Omental fat pad (tissue), 3 donors: ENCODE measurements at regions not wholly inside any gene's neighbourhood (a gene's known extent, or its start where the extent isn't known, plus 50 kb on each side); places are given as distances from the start of the nearest gene placed in this dataset.
"Not testable (repeated sequence)": the region's sequence is repeated elsewhere in the genome, so short reads cannot be mapped to it uniquely, and the experiment has no call there.

Source experiments
- ATAC-seq: fragments of 150-250 bp; one replicate; pipeline ENCODE4 v1.9.1; 2016; ENCODE audit warnings: mild to moderate bottlenecking, moderate library complexity; ENCODE audit not compliant: low FRiP score
- DNase-seq: peaks from one replicate; pipeline ENCODE4 v3.0.0-alpha.2; 2019; ENCODE audit warnings: low spot score
- CTCF ChIP-seq, 3 donors: fragments of 450-650 bp; IDR thresholded peaks; one replicate each; pipeline ENCODE4 v1.5.1; 2016 to 2017; ENCODE audit warnings: antibody characterized with exemption in 3 of 3, mild to moderate bottlenecking in 3 of 3, moderate library complexity in 2 of 3

- no peak for DNase-seq
- TF ChIP-seq CTCF (IDR thresholded peaks at IDR 0.05) = no peak
- no peak for ATAC-seq
Observed at GRCh38 chr3:26202169-26202568, 412.3 kb downstream of the OXSM start.

GRCh38 chr3:26205475-26205874, 415.6 kb downstream of the OXSM start:
- no peak for DNase-seq
- ATAC-seq = no peak
- no peak for TF ChIP-seq CTCF (IDR thresholded peaks at IDR 0.05)

GRCh38 chr3:26208201-26208600, 414.4 kb upstream of the LRRC3B start:
- TF ChIP-seq CTCF (IDR thresholded peaks at IDR 0.05) = no peak
- no peak for ATAC-seq
- no peak for DNase-seq

GRCh38 chr3:26229801-26230200, 392.8 kb upstream of the LRRC3B start:
- DNase-seq = no peak
- no peak for ATAC-seq
- TF ChIP-seq CTCF (IDR thresholded peaks at IDR 0.05) = no peak

GRCh38 chr3:26233374-26233773, 389.2 kb upstream of the LRRC3B start:
- no peak for TF ChIP-seq CTCF (IDR thresholded peaks at IDR 0.05)
- DNase-seq = no peak
- ATAC-seq = no peak

GRCh38 chr3:26236531-26236930, 386.0 kb upstream of the LRRC3B start:
- ATAC-seq (peak; percentile 35), DNase-seq (no peak)
- TF ChIP-seq CTCF (IDR thresholded peaks at IDR 0.05) = no peak

GRCh38 chr3:26237036-26237682, 385.4 kb upstream of the LRRC3B start:
- DNase-seq (no peak), ATAC-seq (peak; percentile 85)
- no peak for TF ChIP-seq CTCF (IDR thresholded peaks at IDR 0.05)

- DNase-seq, ATAC-seq: not testable (repeated sequence)
Observed at GRCh38 chr3:26244586-26244985, 378.0 kb upstream of the LRRC3B start.
